ENCODE measurements at regions not wholly inside any gene's neighbourhood (a gene's known extent, or its start where the extent isn't known, plus 50 kb on each side); places are given as distances from the start of the nearest gene placed in this dataset.
A peak's percentile ranks its signal among the peaks of the same experiment; 100 is the strongest.

GRCh38 chr2:62415019-62415431 lies 91.0 kb downstream of the TMEM17 start:
- Histone ChIP-seq H3K9me3 (no peaks in the 10 kb centered on the region), H3K27me3 (no peaks in the 10 kb centered on the region), H3K4me1 (peaks cover 12 to 14% of the 10 kb centered on the region in 2 donors), H3K27ac (peak overlapping the region; percentile 54 to 67), H3K4me3 (no peak overlapping the region), H3K36me3 (no peaks in the 10 kb centered on the region)
- DNase-seq (ENCODE audit: low spot score in 2 of 2): no peak
- TF ChIP-seq POLR2AphosphoS5 (IDR thresholded peaks at IDR 0.05) (no peak), CTCF (IDR thresholded peaks at IDR 0.05) (no peak), POLR2A (IDR thresholded peaks at IDR 0.05) (no peak)
- intact Hi-C loops (cut with DNase I; ENCODE audit: low total_unique reads): no loop called here

GRCh38 chr2:62413116-62413663 lies 92.8 kb downstream of the TMEM17 start:
- DNase-seq (ENCODE audit: low spot score in 2 of 2): no peak
- Histone ChIP-seq H3K36me3 (no peaks in the 10 kb centered on the region), H3K4me1 (peaks cover 12 to 14% of the 10 kb centered on the region in 2 donors), H3K27ac (peak overlapping the region in 1 of 2 donors; percentile 92), H3K27me3 (no peaks in the 10 kb centered on the region), H3K4me3 (no peak overlapping the region), H3K9me3 (no peaks in the 10 kb centered on the region)
- intact Hi-C loops (cut with DNase I; ENCODE audit: low total_unique reads): no loop called here
- TF ChIP-seq POLR2A (IDR thresholded peaks at IDR 0.05): no peak
- TF ChIP-seq CTCF (IDR thresholded peaks at IDR 0.05): no peak
- no peak for TF ChIP-seq POLR2AphosphoS5 (IDR thresholded peaks at IDR 0.05)

- peaks cover 12 to 14% of the 10 kb centered on the region in 2 donors for H3K4me1 ChIP-seq
- DNase-seq (ENCODE audit: low spot score in 2 of 2): no peak
- H3K27ac ChIP-seq: peak overlapping the region; percentile 92 to 96
- H3K36me3 ChIP-seq: no peaks in the 10 kb centered on the region
- intact Hi-C loops (cut with DNase I; ENCODE audit: low total_unique reads): no loop called here
- H3K9me3 ChIP-seq: no peaks in the 10 kb centered on the region
- TF ChIP-seq CTCF (IDR thresholded peaks at IDR 0.05) (no peak), POLR2AphosphoS5 (IDR thresholded peaks at IDR 0.05) (no peak), POLR2A (IDR thresholded peaks at IDR 0.05) (no peak)
- no peaks in the 10 kb centered on the region for H3K27me3 ChIP-seq
- H3K4me3 ChIP-seq: peak overlapping the region in 1 of 3 donors; percentile 54
Observed at GRCh38 chr2:62412347-62412742, 93.7 kb downstream of the TMEM17 start.

GRCh38 chr2:62410926-62411456 lies 95.0 kb downstream of the TMEM17 start:
- DNase-seq (ENCODE audit: low spot score in 2 of 2): peak in 1 of 2 donors; percentile 37
- no peak overlapping the region for H3K4me3 ChIP-seq
- no peak for TF ChIP-seq POLR2AphosphoS5 (IDR thresholded peaks at IDR 0.05)
- TF ChIP-seq CTCF (IDR thresholded peaks at IDR 0.05): no peak
- no peak for TF ChIP-seq POLR2A (IDR thresholded peaks at IDR 0.05)
- no peaks in the 10 kb centered on the region for H3K27me3 ChIP-seq
- intact Hi-C loops (cut with DNase I; ENCODE audit: low total_unique reads): no loop called here
- H3K4me1 ChIP-seq: peaks cover 12 to 14% of the 10 kb centered on the region in 2 donors
- no peaks in the 10 kb centered on the region for H3K9me3 ChIP-seq
- H3K27ac ChIP-seq: peak overlapping the region; percentile 92 to 96
- no peaks in the 10 kb centered on the region for H3K36me3 ChIP-seq

GRCh38 chr2:62410015-62410453 lies 96.0 kb downstream of the TMEM17 start:
- no peak for DNase-seq (ENCODE audit: low spot score in 2 of 2)

More at GRCh38 chr2:62410015-62410453, 96.0 kb downstream of the TMEM17 start:
- no peak for TF ChIP-seq POLR2A (IDR thresholded peaks at IDR 0.05)
- no peak for TF ChIP-seq CTCF (IDR thresholded peaks at IDR 0.05)
- TF ChIP-seq POLR2AphosphoS5 (IDR thresholded peaks at IDR 0.05): no peak
- Histone ChIP-seq H3K9me3 (no peaks in the 10 kb centered on the region), H3K36me3 (no peaks in the 10 kb centered on the region), H3K4me1 (peaks cover 12 to 14% of the 10 kb centered on the region in 2 donors), H3K27me3 (no peaks in the 10 kb centered on the region), H3K27ac (peak overlapping the region; percentile 92 to 96), H3K4me3 (no peak overlapping the region)
- intact Hi-C loops (cut with DNase I; ENCODE audit: low total_unique reads): no loop called here

Measured in breast epithelium (tissue), 4 donors.